HepG2 (cell line): ENCODE measurements at regions not wholly inside any gene's neighbourhood (a gene's known extent, or its start where the extent isn't known, plus 50 kb on each side); places are given as distances from the start of the nearest gene placed in this dataset.

ENCODE experiments used
- ATAC-seq: fragments of 200-7000 bp; cut with Tn5 transposase; 3 replicates; pipeline ENCODE4 v1.9.1; 2020; ENCODE audit warnings: mild to moderate bottlenecking, moderate library complexity
- BruUV-seq: library from RNA; stranded (reverse); fragments of 400-500 nt; replicated peaks from 2 replicates; lab custom pipeline; 2021; lab: Mats Ljungman, UMichigan
- CTCF ChIA-PET: fragments of 300-600 bp; formaldehyde crosslinking; extraction: SDS; loops from one replicate; lab custom pipeline; 2021; ENCODE audit warnings: low total read pairs, inconsistent platforms, low intra/inter-chr PET ratio; lab: Yijun Ruan, JAX
- POLR2A ChIA-PET: fragments of 350-600 bp; sonication (Branson Sonifier 250); formaldehyde crosslinking; loops from one replicate; lab custom pipeline; 2020; ENCODE audit warnings: antibody characterized with exemption, inconsistent platforms; lab: Yijun Ruan, JAX
- DNase-seq: peaks from one replicate; pipeline ENCODE4 v3.0.0-alpha.2; 2015; ENCODE audit warnings: low spot score
- FAIRE-seq: peaks from 3 replicates; lab custom pipeline; 2011; peaks lifted over from hg19 to GRCh38; lab: Jason Lieb, UNC
- H2AFZ ChIP-seq: one replicate; pipeline ENCODE4 v1.6.1; 2011; ENCODE audit warnings: low read length, inconsistent platforms
- H3K27ac ChIP-seq: fragments of 300-600 bp; 3 replicates; pipeline ENCODE4 v1.8.0; 2011; ENCODE audit warnings: mixed run types, mild to moderate bottlenecking, mixed read lengths, low read length, inconsistent platforms; ENCODE audit not compliant: insufficient read depth; ENCODE audit errors: extremely low read length
- H3K27me3 ChIP-seq, 2 experiments: fragments of 200-600 bp in 1 of 2; 2 replicates in 1 of 2; 3 replicates in 1 of 2; pipeline versions ENCODE4 v1.6.0 to v1.8.0; 2011; ENCODE audit warnings: low read length in 2 of 2, mild to moderate bottlenecking in 2 of 2, moderate library complexity in 2 of 2, inconsistent platforms in 1 of 2; ENCODE audit not compliant: insufficient read depth in 2 of 2, control insufficient read depth in 1 of 2
- H3K36me3 ChIP-seq, 2 experiments: fragments of 200-600 bp in 1 of 2; replicated peaks in 1 of 2; 2 replicates in 1 of 2; 3 replicates in 1 of 2; pipeline versions ENCODE4 v1.5.1 to v1.8.0; 2011; ENCODE audit warnings: low read length in 2 of 2, inconsistent platforms in 1 of 2; ENCODE audit not compliant: insufficient read depth in 2 of 2, control insufficient read depth in 1 of 2
- H3K4me1 ChIP-seq: 2 replicates; pipeline ENCODE4 v1.5.1; 2012; ENCODE audit warnings: low read length, inconsistent platforms; ENCODE audit not compliant: insufficient read depth
- H3K4me2 ChIP-seq: 2 replicates; pipeline ENCODE4 v1.6.0; 2011; ENCODE audit warnings: low read depth, low read length, inconsistent platforms
- H3K4me3 ChIP-seq, 3 experiments: fragments of 200-600 bp in 1 of 3; sonication (generic), shearing (Covaris generic) in 1 of 3; replicated peaks in 1 of 3; 2 replicates each; pipeline ENCODE4 v1.5.1; 2011 to 2016; ENCODE audit warnings: low read length in 3 of 3, inconsistent platforms in 2 of 3, low read depth in 2 of 3, mild to moderate bottlenecking in 2 of 3, control low read depth in 1 of 3, mixed read lengths in 1 of 3; ENCODE audit not compliant: insufficient read depth in 1 of 3
- H3K79me2 ChIP-seq: one replicate; pipeline ENCODE4 v1.6.1; 2011; ENCODE audit warnings: low read length, inconsistent platforms; ENCODE audit not compliant: insufficient read depth
- H3K9ac ChIP-seq: 2 replicates; pipeline ENCODE4 v1.6.0; 2011; ENCODE audit warnings: mild to moderate bottlenecking, low read depth, low read length, inconsistent platforms; ENCODE audit not compliant: insufficient read depth
- H3K9me3 ChIP-seq: 2 replicates; pipeline ENCODE4 v1.5.1; 2012; ENCODE audit warnings: mild to moderate bottlenecking, low read length
- H4K20me1 ChIP-seq: 2 replicates; pipeline ENCODE4 v1.6.0; 2011; ENCODE audit warnings: inconsistent platforms, mild to moderate bottlenecking, low read length, moderate library complexity; ENCODE audit not compliant: insufficient read depth
- GATA4 ChIP-seq: sonication (generic); IDR thresholded peaks from 2 replicates; pipeline ENCODE4 v1.6.1; 2016; ENCODE audit warnings: antibody characterized with exemption, low read depth, borderline replicate concordance
- KDM2A ChIP-seq: sonication (generic); formaldehyde crosslinking; IDR thresholded peaks from 2 replicates; pipeline ENCODE4 v1.4.0; 2020; ENCODE audit warnings: low read depth, missing genetic modification reagents, borderline replicate concordance
- KLF6 ChIP-seq: IDR thresholded peaks from 2 replicates; pipeline ENCODE4 v1.8.0; 2016; ENCODE audit warnings: missing biosample characterization, missing genetic modification reagents
- MIER2 ChIP-seq: IDR thresholded peaks from 2 replicates; pipeline ENCODE4 v1.6.1; 2016; ENCODE audit warnings: missing biosample characterization, missing genetic modification reagents
- MIXL1 ChIP-seq: IDR thresholded peaks from 2 replicates; pipeline ENCODE4 v1.6.1; 2016
- NFRKB ChIP-seq: fragments of 450-650 bp; IDR thresholded peaks from 2 replicates; pipeline ENCODE4 v1.6.1; 2017
- NR2C2 ChIP-seq: sonication (generic); formaldehyde crosslinking; IDR thresholded peaks from 2 replicates; pipeline ENCODE4 v1.4.0; 2020; ENCODE audit warnings: missing genetic modification reagents, mild to moderate bottlenecking, moderate library complexity, borderline replicate concordance
- PHF8 ChIP-seq: sonication (generic); formaldehyde crosslinking; IDR thresholded peaks from 2 replicates; pipeline ENCODE4 v1.5.0; 2020; ENCODE audit warnings: missing genetic modification reagents
- PRDM10 ChIP-seq: sonication (generic); formaldehyde crosslinking; IDR thresholded peaks from 2 replicates; pipeline ENCODE4 v1.4.0; 2020; ENCODE audit warnings: low read depth, missing genetic modification reagents
- RAD51 ChIP-seq: fragments of 450-650 bp; IDR thresholded peaks from 2 replicates; pipeline ENCODE4 v1.6.1; 2016; ENCODE audit warnings: borderline replicate concordance
- RBFOX2 ChIP-seq: fragments of 200-400 bp; formaldehyde crosslinking; IDR thresholded peaks from 2 replicates; pipeline ENCODE4 v1.6.1; 2017; ENCODE audit warnings: low read depth, mild to moderate bottlenecking, low read length
- RELA ChIP-seq: sonication (generic); formaldehyde crosslinking; IDR thresholded peaks from 2 replicates; pipeline ENCODE4 v1.4.0; 2020; ENCODE audit warnings: missing genetic modification reagents
- ZBTB25 ChIP-seq: IDR thresholded peaks from 2 replicates; pipeline ENCODE4 v1.6.1; 2018; ENCODE audit warnings: missing genetic modification reagents
- ZFX ChIP-seq: sonication (generic); formaldehyde crosslinking; IDR thresholded peaks from 2 replicates; pipeline ENCODE4 v1.4.0; 2020; ENCODE audit warnings: mild to moderate bottlenecking, low read depth, missing genetic modification reagents, moderate library complexity
- ZNF556 ChIP-seq: sonication (generic); formaldehyde crosslinking; IDR thresholded peaks from 2 replicates; pipeline ENCODE4 v1.4.0; 2020; ENCODE audit warnings: mild to moderate bottlenecking, missing genetic modification reagents, borderline replicate concordance
- ZNF615 ChIP-seq: sonication (generic); formaldehyde crosslinking; IDR thresholded peaks from 2 replicates; pipeline ENCODE4 v1.5.0; 2020; ENCODE audit warnings: mild to moderate bottlenecking, missing genetic modification reagents, borderline replicate concordance
- ZNF670 ChIP-seq: sonication (generic); formaldehyde crosslinking; IDR thresholded peaks from 2 replicates; pipeline ENCODE4 v1.8.0; 2022; ENCODE audit warnings: mild to moderate bottlenecking, missing genetic modification reagents, borderline replicate concordance
- ZNF788 ChIP-seq: sonication (generic); formaldehyde crosslinking; IDR thresholded peaks from 2 replicates; pipeline ENCODE4 v1.5.0; 2020; ENCODE audit warnings: mild to moderate bottlenecking, missing genetic modification reagents, borderline replicate concordance
- WGBS: methylation state at CpG from one replicate; pipeline ENCODE4 v1.1.6; 2017; ENCODE audit warnings: low lambda C conversion rate; 5-methylcytosine and 5-hydroxymethylcytosine counted together
- in situ Hi-C: cut with HindIII; loops from 2 replicates; pipeline ENCODE4 v1.10.0; 2017; ENCODE audit warnings: low pct_unique_long_range_greater_than_20kb; ENCODE audit not compliant: extremely low pct_ligation_motif_present
- intact Hi-C: fragments of 100-400 bp; cut with micrococcal nuclease; formaldehyde crosslinking; loops from one replicate; pipeline ENCODE4 v1.10.0; 2022; ENCODE audit not compliant: unreplicated experiment
- TF ChIP-seq, protein P1 (sequence below): sonication (generic); formaldehyde crosslinking; conservative IDR thresholded peaks from 2 replicates; pipeline ENCODE4 v1.8.0; 2022; ENCODE audit warnings: low read depth, missing genetic modification reagents
- TF ChIP-seq, protein P2 (sequence below): sonication (generic); formaldehyde crosslinking; IDR thresholded peaks from 2 replicates; pipeline ENCODE4 v1.9.0; 2021; ENCODE audit warnings: missing genetic modification reagents, mild to moderate bottlenecking, borderline replicate concordance

DNA sequence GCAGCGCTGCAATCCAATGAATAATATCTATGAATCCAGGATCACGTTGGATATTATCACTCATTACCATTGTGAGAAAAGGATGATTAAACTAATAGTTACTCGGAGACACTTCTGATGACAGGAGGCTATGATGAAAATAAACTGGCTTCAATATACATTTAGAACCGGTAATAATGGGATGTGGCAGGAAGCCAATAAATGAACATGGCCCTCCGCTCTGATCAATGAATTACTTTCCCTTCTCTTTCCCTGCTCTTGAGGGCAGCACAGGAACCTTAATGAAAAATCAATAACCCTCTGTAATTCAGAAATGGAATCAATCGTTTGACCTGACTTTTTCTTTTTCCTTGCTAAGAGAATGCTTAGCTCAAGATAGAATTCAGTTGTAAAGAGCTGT is 103.9 kb upstream of the PAQR3 start:
- in situ Hi-C loops (loop anchor here (25.0 kb wide), 1 partner anchor 544 kb away; no protein-coding TSS in a partner anchor), intact Hi-C loops (no loop called here)
- H3K79me2 ChIP-seq = no peaks in the 10 kb centered on the region
- no peaks in the 10 kb centered on the region for H3K9me3 ChIP-seq
- no peaks in the 10 kb centered on the region for H4K20me1 ChIP-seq
- no peak for FAIRE-seq
- H3K27ac ChIP-seq = no peak overlapping the region
- H3K9ac ChIP-seq = no peak overlapping the region
- H2AFZ ChIP-seq = no peak overlapping the region
- ChIA-PET CTCF (no interaction called here), POLR2A (no interaction called here)
- no peak for ATAC-seq
- TF ChIP-seq MIXL1 = no peak
- no peak for TF ChIP-seq KLF6
- no peak for TF ChIP-seq MIER2 (CRISPR knock-in tag)
- no peak for TF ChIP-seq ZNF556
- TF ChIP-seq KDM2A (CRISPR knock-in tag) = no peak
- no peak for TF ChIP-seq RBFOX2
- no peak for TF ChIP-seq RAD51
- no peak for TF ChIP-seq ZBTB25
- no peak for TF ChIP-seq ZNF615
- no peak for TF ChIP-seq NR2C2 (CRISPR knock-in tag)
- no peak for TF ChIP-seq NFRKB
- TF ChIP-seq ZNF788 (CRISPR knock-in tag) = no peak
- no peak for TF ChIP-seq ZFX (CRISPR knock-in tag)
- TF ChIP-seq PHF8 = no peak
- TF ChIP-seq, protein P1, sequence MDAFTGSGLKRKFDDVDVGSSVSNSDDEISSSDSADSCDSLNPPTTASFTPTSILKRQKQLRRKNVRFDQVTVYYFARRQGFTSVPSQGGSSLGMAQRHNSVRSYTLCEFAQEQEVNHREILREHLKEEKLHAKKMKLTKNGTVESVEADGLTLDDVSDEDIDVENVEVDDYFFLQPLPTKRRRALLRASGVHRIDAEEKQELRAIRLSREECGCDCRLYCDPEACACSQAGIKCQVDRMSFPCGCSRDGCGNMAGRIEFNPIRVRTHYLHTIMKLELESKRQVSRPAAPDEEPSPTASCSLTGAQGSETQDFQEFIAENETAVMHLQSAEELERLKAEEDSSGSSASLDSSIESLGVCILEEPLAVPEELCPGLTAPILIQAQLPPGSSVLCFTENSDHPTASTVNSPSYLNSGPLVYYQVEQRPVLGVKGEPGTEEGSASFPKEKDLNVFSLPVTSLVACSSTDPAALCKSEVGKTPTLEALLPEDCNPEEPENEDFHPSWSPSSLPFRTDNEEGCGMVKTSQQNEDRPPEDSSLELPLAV (CRISPR knock-in tag) = no peak
- no peak for TF ChIP-seq ZNF670 (CRISPR knock-in tag)
- TF ChIP-seq, protein P2, sequence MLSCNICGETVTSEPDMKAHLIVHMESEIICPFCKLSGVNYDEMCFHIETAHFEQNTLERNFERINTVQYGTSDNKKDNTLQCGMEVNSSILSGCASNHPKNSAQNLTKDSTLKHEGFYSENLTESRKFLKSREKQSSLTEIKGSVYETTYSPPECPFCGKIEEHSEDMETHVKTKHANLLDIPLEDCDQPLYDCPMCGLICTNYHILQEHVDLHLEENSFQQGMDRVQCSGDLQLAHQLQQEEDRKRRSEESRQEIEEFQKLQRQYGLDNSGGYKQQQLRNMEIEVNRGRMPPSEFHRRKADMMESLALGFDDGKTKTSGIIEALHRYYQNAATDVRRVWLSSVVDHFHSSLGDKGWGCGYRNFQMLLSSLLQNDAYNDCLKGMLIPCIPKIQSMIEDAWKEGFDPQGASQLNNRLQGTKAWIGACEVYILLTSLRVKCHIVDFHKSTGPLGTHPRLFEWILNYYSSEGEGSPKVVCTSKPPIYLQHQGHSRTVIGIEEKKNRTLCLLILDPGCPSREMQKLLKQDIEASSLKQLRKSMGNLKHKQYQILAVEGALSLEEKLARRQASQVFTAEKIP (CRISPR knock-in tag) = no peak
- TF ChIP-seq PRDM10 (CRISPR knock-in tag) = no peak
- TF ChIP-seq RELA (CRISPR knock-in tag) = no peak
- no peak for TF ChIP-seq GATA4
- BruUV-seq = no TSS peak
- H3K4me1 ChIP-seq = no peaks in the 10 kb centered on the region
- no peaks in the 10 kb centered on the region for H3K36me3 ChIP-seq
- DNase-seq = no peak
- H3K4me3 ChIP-seq = no peak overlapping the region
- 24% methylated on average over 6 of the region's 6 CpGs for WGBS
- H3K27me3 ChIP-seq = no peaks in the 10 kb centered on the region; a peak in 1 of 5 replicates
- no peak overlapping the region for H3K4me2 ChIP-seq
